ENCODE measurements at regions not wholly inside any gene's neighbourhood (a gene's known extent, or its start where the extent isn't known, plus 50 kb on each side); places are given as distances from the start of the nearest gene placed in this dataset.

GRCh38 chr14:55734731-55735130 lies 154.7 kb downstream of the KTN1 start:
- DNase-seq (ENCODE audit: low read depth, low spot score): no peak
- H3K9me3 ChIP-seq (ENCODE audit: control insufficient read depth, insufficient read depth, low read length): no peaks in the 10 kb centered on the region
- no peak for TF ChIP-seq CTCF (IDR thresholded peaks at IDR 0.05; ENCODE audit: low read depth, low read length)
- no peak overlapping the region for H3K27ac ChIP-seq (ENCODE audit: low read depth, low read length)
- POLR2A ChIA-PET: no interaction called here
- no peaks in the 10 kb centered on the region for H3K27me3 ChIP-seq (ENCODE audit: control insufficient read depth, insufficient read depth, low read length)
- H3K4me3 ChIP-seq (ENCODE audit: low read depth, low read length): no peak overlapping the region
- CTCF ChIA-PET: interaction anchor here (1.1 to 5.9 kb wide), 5 partner anchors 9 to 756 kb away, joined by 3 to 59 read pairs (median 12); no protein-coding TSS in a partner anchor

- ChIA-PET POLR2A (no interaction called here), CTCF (no interaction called here)
- Histone ChIP-seq H3K4me3 (ENCODE audit: low read depth, low read length) (no peak overlapping the region), H3K9me3 (ENCODE audit: control insufficient read depth, insufficient read depth, low read length) (no peaks in the 10 kb centered on the region), H3K27ac (ENCODE audit: low read depth, low read length) (no peak overlapping the region), H3K27me3 (ENCODE audit: control insufficient read depth, insufficient read depth, low read length) (peaks cover 5% of the 10 kb centered on the region)
- no peak for DNase-seq (ENCODE audit: low read depth, low spot score)
- TF ChIP-seq CTCF (IDR thresholded peaks at IDR 0.05; ENCODE audit: low read depth, low read length): no peak
Observed at GRCh38 chr14:55739967-55740648, 160.1 kb downstream of the KTN1 start.

- TF ChIP-seq CTCF (IDR thresholded peaks at IDR 0.05; ENCODE audit: low read depth, low read length): no peak
- H3K27ac ChIP-seq (ENCODE audit: low read depth, low read length): no peak overlapping the region
- CTCF ChIA-PET: no interaction called here
- H3K9me3 ChIP-seq (ENCODE audit: control insufficient read depth, insufficient read depth, low read length): no peaks in the 10 kb centered on the region
- POLR2A ChIA-PET: no interaction called here
- no peak for DNase-seq (ENCODE audit: low read depth, low spot score)
- H3K4me3 ChIP-seq (ENCODE audit: low read depth, low read length): no peak overlapping the region
- H3K27me3 ChIP-seq (ENCODE audit: control insufficient read depth, insufficient read depth, low read length): peaks cover 5% of the 10 kb centered on the region
Observed at GRCh38 chr14:55740649-55740989, 160.6 kb downstream of the KTN1 start.

GRCh38 chr14:55741240-55741639 lies 161.2 kb downstream of the KTN1 start:
- DNase-seq (ENCODE audit: low read depth, low spot score): no peak
- H3K9me3 ChIP-seq (ENCODE audit: control insufficient read depth, insufficient read depth, low read length): no peaks in the 10 kb centered on the region
- POLR2A ChIA-PET: no interaction called here
- peaks cover 5% of the 10 kb centered on the region for H3K27me3 ChIP-seq (ENCODE audit: control insufficient read depth, insufficient read depth, low read length)
- H3K27ac ChIP-seq (ENCODE audit: low read depth, low read length): no peak overlapping the region
- H3K4me3 ChIP-seq (ENCODE audit: low read depth, low read length): no peak overlapping the region
- CTCF ChIA-PET: no interaction called here
- no peak for TF ChIP-seq CTCF (IDR thresholded peaks at IDR 0.05; ENCODE audit: low read depth, low read length)

GRCh38 chr14:55743551-55743950 lies 163.5 kb downstream of the KTN1 start:
- TF ChIP-seq CTCF (IDR thresholded peaks at IDR 0.05; ENCODE audit: low read depth, low read length): no peak
- ChIA-PET CTCF (interaction anchor here (0.6 to 1.1 kb wide), 3 partner anchors 9 to 316 kb away, joined by 4 to 9 read pairs (median 5); no protein-coding TSS in a partner anchor), POLR2A (no interaction called here)
- Histone ChIP-seq H3K27ac (ENCODE audit: low read depth, low read length) (no peak overlapping the region), H3K27me3 (ENCODE audit: control insufficient read depth, insufficient read depth, low read length) (peaks cover 5% of the 10 kb centered on the region), H3K4me3 (ENCODE audit: low read depth, low read length) (no peak overlapping the region), H3K9me3 (ENCODE audit: control insufficient read depth, insufficient read depth, low read length) (no peaks in the 10 kb centered on the region)
- no peak for DNase-seq (ENCODE audit: low read depth, low spot score)

All from AG04450 (cell line).